GM19468 (cell line): ENCODE measurements at regions not wholly inside any gene's neighbourhood (a gene's known extent, or its start where the extent isn't known, plus 50 kb on each side); places are given as distances from the start of the nearest gene placed in this dataset.

ENCODE experiments used
- ATAC-seq: cut with Tn5 transposase; IDR thresholded peaks from one replicate; pipeline ENCODE4 v1.9.1; 2021; ENCODE audit warnings: mild to moderate bottlenecking, moderate library complexity, moderate number of reproducible peaks; ENCODE audit not compliant: unreplicated experiment; ENCODE audit errors: extremely low read depth

- no peak for ATAC-seq
Observed at GRCh38 chr4:58247792-58248191, 1137.6 kb upstream of the IGFBP7 start.

GRCh38 chr4:58225460-58225859 lies 1115.3 kb upstream of the IGFBP7 start:
- ATAC-seq: no peak

- no peak for ATAC-seq
Observed at GRCh38 chr4:58219179-58219578, 1109.0 kb upstream of the IGFBP7 start.

- ATAC-seq: no peak
Observed at GRCh38 chr4:58216461-58216860, 1106.3 kb upstream of the IGFBP7 start.

- ATAC-seq: no peak
Observed at GRCh38 chr4:58214376-58214775, 1104.2 kb upstream of the IGFBP7 start.

- no peak for ATAC-seq
Observed at GRCh38 chr4:58209551-58209950, 1099.4 kb upstream of the IGFBP7 start.

GRCh38 chr4:58209001-58209400 lies 1098.8 kb upstream of the IGFBP7 start:
- ATAC-seq: no peak

- no peak for ATAC-seq
Observed at GRCh38 chr4:58205446-58206235, 1095.5 kb upstream of the IGFBP7 start.

GRCh38 chr4:58192217-58192616 lies 1082.0 kb upstream of the IGFBP7 start:
- ATAC-seq: no peak

- ATAC-seq: no peak
Observed at GRCh38 chr4:58191109-58191508, 1080.9 kb upstream of the IGFBP7 start.

GRCh38 chr4:58188316-58188715 lies 1078.1 kb upstream of the IGFBP7 start:
- no peak for ATAC-seq

GRCh38 chr4:58175024-58175423 lies 1064.8 kb upstream of the IGFBP7 start:
- ATAC-seq: no peak

GRCh38 chr4:58166490-58166889 lies 1056.3 kb upstream of the IGFBP7 start:
- ATAC-seq: no peak

GRCh38 chr4:58163156-58163555 lies 1053.0 kb upstream of the IGFBP7 start:
- ATAC-seq: no peak

GRCh38 chr4:58149404-58150085 lies 1039.4 kb upstream of the IGFBP7 start:
- no peak for ATAC-seq

- no peak for ATAC-seq
Observed at GRCh38 chr4:58144721-58145120, 1034.5 kb upstream of the IGFBP7 start.

- ATAC-seq: no peak
Observed at GRCh38 chr4:58138786-58139668, 1028.8 kb upstream of the IGFBP7 start.

- ATAC-seq: no peak
Observed at GRCh38 chr4:58136604-58137003, 1026.4 kb upstream of the IGFBP7 start.

GRCh38 chr4:58127680-58128079 lies 1017.5 kb upstream of the IGFBP7 start:
- no peak for ATAC-seq

- no peak for ATAC-seq
Observed at GRCh38 chr4:58119298-58119697, 1009.1 kb upstream of the IGFBP7 start.

GRCh38 chr4:58113126-58113525 lies 1002.9 kb upstream of the IGFBP7 start:
- no peak for ATAC-seq
